SK-N-SH (cell line): ENCODE measurements at regions not wholly inside any gene's neighbourhood (a gene's known extent, or its start where the extent isn't known, plus 50 kb on each side); places are given as distances from the start of the nearest gene placed in this dataset.

ENCODE experiments used
- CTCF ChIA-PET: fragments of 300-600, 350-600 bp; formaldehyde crosslinking; extraction: SDS; loops from one replicate; lab custom pipeline; 2021; lab: Yijun Ruan, JAX
- POLR2A ChIA-PET: fragments of 350-600 bp; sonication (Branson Sonifier 250); formaldehyde crosslinking; extraction: SDS; loops from one replicate; lab custom pipeline; 2020; ENCODE audit warnings: antibody characterized with exemption, inconsistent platforms; lab: Yijun Ruan, JAX
- DNase-seq: peaks from one replicate; pipeline ENCODE4 v3.0.0; 2012
- H2AFZ ChIP-seq: fragments of 200-600 bp; sonication (generic); 2 replicates; pipeline ENCODE4 v1.8.1; 2016; ENCODE audit warnings: antibody characterized with exemption, mild to moderate bottlenecking, low read depth
- H3F3A ChIP-seq: fragments of 200-600 bp; sonication (generic); replicated peaks from 2 replicates; pipeline ENCODE3; 2016; ENCODE audit warnings: antibody characterized with exemption, mild to moderate bottlenecking; ENCODE audit not compliant: insufficient read depth
- H3K27ac ChIP-seq, 2 experiments: fragments of 200-500 bp in 1 of 2; fragments of 200-600 bp in 1 of 2; sonication (Bioruptor generic) in 1 of 2; sonication (generic), shearing (Covaris generic) in 1 of 2; 2 replicates each; pipeline versions ENCODE4 v1.5.1 to v1.6.1; 2014 to 2016; ENCODE audit warnings: low read depth in 2 of 2, inconsistent platforms in 1 of 2, low read length in 1 of 2, mild to moderate bottlenecking in 1 of 2, mixed read lengths in 1 of 2
- H3K27me3 ChIP-seq: fragments of 200-600 bp; sonication (generic), shearing (Covaris generic); 2 replicates; pipeline ENCODE4 v1.6.1; 2016; ENCODE audit warnings: mixed run types; ENCODE audit not compliant: insufficient read depth
- H3K36me3 ChIP-seq, 2 experiments: fragments of 200-500 bp in 1 of 2; fragments of 200-600 bp in 1 of 2; sonication (Bioruptor generic) in 1 of 2; sonication (generic) in 1 of 2; replicated peaks in 1 of 2; 2 replicates each; pipeline versions ENCODE3 to v1.5.1; 2014 to 2016; ENCODE audit warnings: low read length in 1 of 2, mild to moderate bottlenecking in 1 of 2; ENCODE audit not compliant: insufficient read depth in 2 of 2, control insufficient read depth in 1 of 2
- H3K4me1 ChIP-seq, 2 experiments: fragments of 200-500 bp in 1 of 2; fragments of 200-600 bp in 1 of 2; sonication (Bioruptor generic) in 1 of 2; sonication (generic), shearing (Covaris generic) in 1 of 2; 2 replicates each; pipeline versions ENCODE4 v1.5.1 to v1.6.1; 2014 to 2016; ENCODE audit warnings: low read depth in 1 of 2, low read length in 1 of 2, mixed run types in 1 of 2; ENCODE audit not compliant: insufficient read depth in 2 of 2, control insufficient read depth in 1 of 2
- H3K4me2 ChIP-seq: fragments of 200-600 bp; sonication (generic), shearing (Covaris generic); 2 replicates; pipeline ENCODE4 v1.6.1; 2017; ENCODE audit warnings: mixed run types
- H3K4me3 ChIP-seq, 2 experiments: fragments of 200-500 bp in 1 of 2; fragments of 200-600 bp in 1 of 2; sonication (Bioruptor generic) in 1 of 2; sonication (generic), shearing (Covaris generic) in 1 of 2; 2 replicates each; pipeline versions ENCODE4 v1.5.1 to v1.8.1; 2014 to 2016; ENCODE audit warnings: low read depth in 2 of 2, inconsistent platforms in 1 of 2, low read length in 1 of 2, mild to moderate bottlenecking in 1 of 2, mixed read lengths in 1 of 2, moderate library complexity in 1 of 2
- H3K79me2 ChIP-seq: fragments of 200-600 bp; sonication (generic); 2 replicates; pipeline ENCODE4 v1.8.1; 2017; ENCODE audit warnings: mild to moderate bottlenecking; ENCODE audit not compliant: insufficient read depth
- H3K9ac ChIP-seq: fragments of 200-600 bp; sonication (generic); 2 replicates; pipeline ENCODE4 v1.6.1; 2017; ENCODE audit warnings: mixed run types
- H3K9me2 ChIP-seq: fragments of 200-600 bp; sonication (generic); 2 replicates; pipeline ENCODE4 v1.6.1; 2017; ENCODE audit warnings: mixed run types
- H3K9me3 ChIP-seq: fragments of 200-600 bp; sonication (generic); 2 replicates; pipeline ENCODE4 v1.6.1; 2017; ENCODE audit warnings: mixed run types, mild to moderate bottlenecking, moderate library complexity
- H4K20me1 ChIP-seq: fragments of 200-600 bp; sonication (generic); 2 replicates; pipeline ENCODE4 v1.6.1; 2017; ENCODE audit warnings: mild to moderate bottlenecking, mixed run types; ENCODE audit not compliant: insufficient read depth
- EP300 ChIP-seq, 2 experiments: IDR thresholded peaks; 2 replicates each; pipeline versions ENCODE4 v1.4.0 to v1.6.1; 2012; ENCODE audit warnings: borderline replicate concordance in 1 of 2, low read depth in 1 of 2, low read length in 1 of 2
- FOSL2 ChIP-seq: IDR thresholded peaks from 2 replicates; pipeline ENCODE4 v1.4.0; 2012; ENCODE audit warnings: low read depth, mild to moderate bottlenecking, moderate library complexity, borderline replicate concordance
- FOXJ3 ChIP-seq: sonication (generic); formaldehyde crosslinking; IDR thresholded peaks from 2 replicates; pipeline ENCODE4 v1.5.1; 2020; ENCODE audit warnings: mild to moderate bottlenecking, missing genetic modification reagents
- GATA2 ChIP-seq: sonication (generic); formaldehyde crosslinking; IDR thresholded peaks from 2 replicates; pipeline ENCODE4 v1.5.0; 2020; ENCODE audit warnings: mild to moderate bottlenecking, missing genetic modification reagents
- IRF3 ChIP-seq: fragments of 150-350 bp; IDR thresholded peaks from 2 replicates; pipeline ENCODE4 v1.6.1; 2016; ENCODE audit warnings: mild to moderate bottlenecking, low read depth, low read length
- MEF2A ChIP-seq: IDR thresholded peaks from 2 replicates; pipeline ENCODE4 v1.4.0; 2012; ENCODE audit warnings: low read depth, borderline replicate concordance
- MXI1 ChIP-seq: IDR thresholded peaks from 2 replicates; pipeline ENCODE4 v1.6.1; 2012; ENCODE audit warnings: mild to moderate bottlenecking, low read depth, low read length, improper control_type of control experiment
- NRF1 ChIP-seq: IDR thresholded peaks from 2 replicates; pipeline ENCODE4 v1.6.1; 2012; ENCODE audit warnings: low read depth, mild to moderate bottlenecking, low read length
- PBX3 ChIP-seq: IDR thresholded peaks from 2 replicates; pipeline ENCODE4; 2012
- RAD21 ChIP-seq: IDR thresholded peaks from 2 replicates; pipeline ENCODE4 v1.6.1; 2012; ENCODE audit warnings: mild to moderate bottlenecking, low read length
- RCOR1 ChIP-seq: fragments of 150-350 bp; IDR thresholded peaks from 2 replicates; pipeline ENCODE4 v1.6.1; 2017; ENCODE audit warnings: antibody characterized with exemption, low read length
- RFX5 ChIP-seq: IDR thresholded peaks from 2 replicates; pipeline ENCODE4 v1.6.1; 2012; ENCODE audit warnings: mild to moderate bottlenecking, improper control_type of control experiment, low read length
- SMC3 ChIP-seq: IDR thresholded peaks from 2 replicates; pipeline ENCODE4 v1.6.1; 2012; ENCODE audit warnings: low read depth, low read length, improper control_type of control experiment
- TAF1 ChIP-seq: IDR thresholded peaks from 2 replicates; pipeline ENCODE4 v1.6.1; 2012; ENCODE audit warnings: low read depth, mild to moderate bottlenecking, low read length, moderate library complexity, borderline replicate concordance
- TCF12 ChIP-seq: IDR thresholded peaks from 2 replicates; pipeline ENCODE4 v1.4.0; 2012
- YY1 ChIP-seq: IDR thresholded peaks from 2 replicates; pipeline ENCODE4 v1.4.0; 2012; ENCODE audit warnings: low read depth, mild to moderate bottlenecking
- WGBS: methylation state at CpG from one replicate; pipeline ENCODE4 v1.1.6; 2017; ENCODE audit warnings: low lambda C conversion rate; 5-methylcytosine and 5-hydroxymethylcytosine counted together
- TF ChIP-seq, protein P1 (sequence below): IDR thresholded peaks from 2 replicates; pipeline ENCODE4 v1.4.0; 2012; ENCODE audit warnings: low read depth, borderline replicate concordance
- TF ChIP-seq, protein P2 (sequence below): IDR thresholded peaks from 2 replicates; pipeline ENCODE4 v1.4.0; 2012; ENCODE audit warnings: low read depth
- TF ChIP-seq, protein P3 (sequence below): fragments of 200-600 bp; sonication (generic); IDR thresholded peaks from 2 replicates; pipeline ENCODE4 v1.6.1; 2017; ENCODE audit warnings: antibody characterized with exemption, mild to moderate bottlenecking, moderate library complexity
- TF ChIP-seq, protein P4 (sequence below): fragments of 150-350 bp; IDR thresholded peaks from 2 replicates; pipeline ENCODE4 v1.6.1; 2017; ENCODE audit warnings: antibody characterized with exemption, low read length, low read depth, borderline replicate concordance

GRCh38 chr7:10657201-10657600 lies 316.5 kb upstream of the PHF14 start:
- Histone ChIP-seq H3K4me3 (no peak overlapping the region), H4K20me1 (no peaks in the 10 kb centered on the region), H3K4me1 (no peaks in the 10 kb centered on the region), H3K79me2 (no peaks in the 10 kb centered on the region), H3K27ac (no peak overlapping the region), H3K9ac (no peak overlapping the region), H3K27me3 (no peaks in the 10 kb centered on the region), H3K4me2 (no peak overlapping the region), H3K36me3 (no peaks in the 10 kb centered on the region), H3K9me3 (peaks cover 10% of the 10 kb centered on the region), H3K9me2 (no peaks in the 10 kb centered on the region), H2AFZ (no peak overlapping the region), H3F3A (no peaks in the 10 kb centered on the region)
- ChIA-PET POLR2A (no interaction called here), CTCF (no interaction called here)
- TF ChIP-seq RFX5 (no peak), SMC3 (no peak), PBX3 (no peak), GATA2 (CRISPR knock-in tag) (no peak), TAF1 (no peak), YY1 (no peak), MEF2A (no peak), TCF12 (no peak), MXI1 (no peak), FOXJ3 (CRISPR knock-in tag) (no peak), IRF3 (no peak), RAD21 (no peak)
- TF ChIP-seq, protein P1, sequence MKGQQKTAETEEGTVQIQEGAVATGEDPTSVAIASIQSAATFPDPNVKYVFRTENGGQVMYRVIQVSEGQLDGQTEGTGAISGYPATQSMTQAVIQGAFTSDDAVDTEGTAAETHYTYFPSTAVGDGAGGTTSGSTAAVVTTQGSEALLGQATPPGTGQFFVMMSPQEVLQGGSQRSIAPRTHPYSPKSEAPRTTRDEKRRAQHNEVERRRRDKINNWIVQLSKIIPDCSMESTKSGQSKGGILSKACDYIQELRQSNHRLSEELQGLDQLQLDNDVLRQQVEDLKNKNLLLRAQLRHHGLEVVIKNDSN = no peak
- TF ChIP-seq, protein P2, sequence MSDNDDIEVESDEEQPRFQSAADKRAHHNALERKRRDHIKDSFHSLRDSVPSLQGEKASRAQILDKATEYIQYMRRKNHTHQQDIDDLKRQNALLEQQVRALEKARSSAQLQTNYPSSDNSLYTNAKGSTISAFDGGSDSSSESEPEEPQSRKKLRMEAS = no peak
- TF ChIP-seq, protein P3, sequence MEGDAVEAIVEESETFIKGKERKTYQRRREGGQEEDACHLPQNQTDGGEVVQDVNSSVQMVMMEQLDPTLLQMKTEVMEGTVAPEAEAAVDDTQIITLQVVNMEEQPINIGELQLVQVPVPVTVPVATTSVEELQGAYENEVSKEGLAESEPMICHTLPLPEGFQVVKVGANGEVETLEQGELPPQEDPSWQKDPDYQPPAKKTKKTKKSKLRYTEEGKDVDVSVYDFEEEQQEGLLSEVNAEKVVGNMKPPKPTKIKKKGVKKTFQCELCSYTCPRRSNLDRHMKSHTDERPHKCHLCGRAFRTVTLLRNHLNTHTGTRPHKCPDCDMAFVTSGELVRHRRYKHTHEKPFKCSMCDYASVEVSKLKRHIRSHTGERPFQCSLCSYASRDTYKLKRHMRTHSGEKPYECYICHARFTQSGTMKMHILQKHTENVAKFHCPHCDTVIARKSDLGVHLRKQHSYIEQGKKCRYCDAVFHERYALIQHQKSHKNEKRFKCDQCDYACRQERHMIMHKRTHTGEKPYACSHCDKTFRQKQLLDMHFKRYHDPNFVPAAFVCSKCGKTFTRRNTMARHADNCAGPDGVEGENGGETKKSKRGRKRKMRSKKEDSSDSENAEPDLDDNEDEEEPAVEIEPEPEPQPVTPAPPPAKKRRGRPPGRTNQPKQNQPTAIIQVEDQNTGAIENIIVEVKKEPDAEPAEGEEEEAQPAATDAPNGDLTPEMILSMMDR = no peak
- no peak for DNase-seq
- 26% methylated on average over 1 of the region's 1 CpG for WGBS

DNA sequence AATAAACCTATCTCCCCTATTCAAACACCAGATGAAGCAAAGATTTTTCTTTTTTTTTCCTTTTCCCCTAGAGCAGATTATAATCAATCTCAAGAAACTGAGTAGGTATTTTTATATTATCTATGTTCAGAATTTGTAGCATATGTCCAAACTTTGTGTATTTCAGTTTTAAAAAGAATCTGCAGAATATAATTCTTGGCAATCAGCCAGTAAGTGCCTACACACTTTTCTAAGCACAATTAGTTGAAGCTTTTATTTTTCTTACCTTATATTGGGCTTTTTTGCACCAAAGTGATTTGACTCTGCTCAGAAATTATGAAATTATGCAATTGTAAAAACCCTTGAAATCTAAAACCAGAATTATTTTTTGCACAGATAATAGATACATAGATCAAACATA lies 315.8 kb upstream of the PHF14 start:
- H3K9me3 ChIP-seq = peaks cover 10% of the 10 kb centered on the region
- no peak overlapping the region for H3K4me3 ChIP-seq
- no peaks in the 10 kb centered on the region for H3K27me3 ChIP-seq
- no peaks in the 10 kb centered on the region for H3K9me2 ChIP-seq
- no peaks in the 10 kb centered on the region for H3K79me2 ChIP-seq
- H3K9ac ChIP-seq = no peak overlapping the region
- no peaks in the 10 kb centered on the region for H3K36me3 ChIP-seq
- H3F3A ChIP-seq = no peaks in the 10 kb centered on the region
- no peak overlapping the region for H2AFZ ChIP-seq
- DNase-seq = no peak
- no peaks in the 10 kb centered on the region for H4K20me1 ChIP-seq
- H3K4me1 ChIP-seq = no peaks in the 10 kb centered on the region
- H3K4me2 ChIP-seq = no peak overlapping the region
- ChIA-PET CTCF (no interaction called here), POLR2A (no interaction called here)
- no peak overlapping the region for H3K27ac ChIP-seq
- no peak for TF ChIP-seq SMC3
- no peak for TF ChIP-seq FOSL2
- no peak for TF ChIP-seq MEF2A
- no peak for TF ChIP-seq NRF1
- TF ChIP-seq RAD21 = no peak
- TF ChIP-seq, protein P4, sequence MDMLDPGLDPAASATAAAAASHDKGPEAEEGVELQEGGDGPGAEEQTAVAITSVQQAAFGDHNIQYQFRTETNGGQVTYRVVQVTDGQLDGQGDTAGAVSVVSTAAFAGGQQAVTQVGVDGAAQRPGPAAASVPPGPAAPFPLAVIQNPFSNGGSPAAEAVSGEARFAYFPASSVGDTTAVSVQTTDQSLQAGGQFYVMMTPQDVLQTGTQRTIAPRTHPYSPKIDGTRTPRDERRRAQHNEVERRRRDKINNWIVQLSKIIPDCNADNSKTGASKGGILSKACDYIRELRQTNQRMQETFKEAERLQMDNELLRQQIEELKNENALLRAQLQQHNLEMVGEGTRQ = no peak
- no peak for TF ChIP-seq TCF12
- no peak for TF ChIP-seq MXI1
- TF ChIP-seq EP300 (IDR thresholded peaks at IDR 0.05; ENCODE audit: borderline replicate concordance in 1 of 2, low read depth in 1 of 2, low read length in 1 of 2) = no peak
- no peak for TF ChIP-seq RCOR1
- TF ChIP-seq, protein P1 = no peak
- no peak for TF ChIP-seq PBX3
